IMR-90 (cell line): ENCODE measurements at regions not wholly inside any gene's neighbourhood (a gene's known extent, or its start where the extent isn't known, plus 50 kb on each side); places are given as distances from the start of the nearest gene placed in this dataset.

Experiments used
- CEBPB ChIP-seq: IDR thresholded peaks from 2 replicates; pipeline ENCODE4 v1.6.1; 2012; ENCODE audit warnings: low read depth, low read length, improper control_type of control experiment
- CTCF ChIP-seq: conservative IDR thresholded peaks from 2 replicates; pipeline ENCODE4 v1.5.1; 2012; ENCODE audit warnings: mild to moderate bottlenecking, low read depth, low read length, improper control_type of control experiment
- MAFK ChIP-seq: IDR thresholded peaks from 2 replicates; pipeline ENCODE4 v1.6.1; 2012; ENCODE audit warnings: low read depth, low read length, improper control_type of control experiment
- NFE2L2 ChIP-seq: fragments of 150-350 bp; IDR thresholded peaks from 2 replicates; pipeline ENCODE4 v1.6.1; 2016; ENCODE audit warnings: low read depth, mild to moderate bottlenecking, low read length
- POLR2A ChIP-seq: IDR thresholded peaks from 2 replicates; pipeline ENCODE4 v1.6.1; 2012; ENCODE audit warnings: mild to moderate bottlenecking, low read depth, low read length
- RAD21 ChIP-seq: IDR thresholded peaks from 2 replicates; pipeline ENCODE4 v1.6.1; 2012; ENCODE audit warnings: low read length, improper control_type of control experiment
- RCOR1 ChIP-seq: IDR thresholded peaks from 2 replicates; pipeline ENCODE4 v1.6.1; 2012; ENCODE audit warnings: mild to moderate bottlenecking, low read length, improper control_type of control experiment; ENCODE audit not compliant: insufficient replicate concordance
- RFX5 ChIP-seq: IDR thresholded peaks from 2 replicates; pipeline ENCODE4 v1.8.0; 2012; ENCODE audit warnings: low read depth, mild to moderate bottlenecking, low read length, moderate library complexity
- USF2 ChIP-seq: fragments of 150-350 bp; IDR thresholded peaks from 2 replicates; pipeline ENCODE4 v1.6.1; 2017; ENCODE audit warnings: mild to moderate bottlenecking, antibody characterized with exemption, low read length, low read depth

GRCh38 chr7:25926891-25927625 is 224.9 kb upstream of the NFE2L3 start:
- no peak for TF ChIP-seq POLR2A
- no peak for TF ChIP-seq MAFK
- no peak for TF ChIP-seq CTCF
- TF ChIP-seq NFE2L2, result no peak
- TF ChIP-seq RAD21, result no peak
- no peak for TF ChIP-seq RFX5
- no peak for TF ChIP-seq USF2
- no peak for TF ChIP-seq CEBPB
- no peak for TF ChIP-seq RCOR1
